ENCODE measurements at regions not wholly inside any gene's neighbourhood (a gene's known extent, or its start where the extent isn't known, plus 50 kb on each side); places are given as distances from the start of the nearest gene placed in this dataset.

GRCh38 chr14:28867571-28867970 lies 101.0 kb downstream of the FOXG1 start:
- 19% methylated on average over 2 of the region's 2 CpGs; no CpG with 5 or more reads in 1 of the 2 experiments for WGBS, 2 experiments (ENCODE audit: extremely low coverage in 2 of 2, insufficient read length in 1 of 2)

More at GRCh38 chr14:28867571-28867970, 101.0 kb downstream of the FOXG1 start:
- Histone ChIP-seq H3K18ac (ENCODE audit: low read depth, low read length) (no peak overlapping the region), H3K36me3 (ENCODE audit: control insufficient read depth, insufficient read depth, low read length) (no peaks in the 10 kb centered on the region), H2AK5ac (ENCODE audit: low read depth, low read length) (no peak overlapping the region), H3K23ac (ENCODE audit: low read depth, low read length) (no peak overlapping the region), H3K27me3 (ENCODE audit: control insufficient read depth, insufficient read depth, low read length) (no peaks in the 10 kb centered on the region), H4K91ac (ENCODE audit: insufficient read depth, low read depth, low read length) (no peak overlapping the region), H3K27ac (ENCODE audit: insufficient read depth, low read length) (no peak overlapping the region), H3K4me3 (ENCODE audit: insufficient read depth, low read depth, low read length) (no peak overlapping the region), H4K5ac (ENCODE audit: low read depth, low read length) (no peak overlapping the region), H3K9me3 (ENCODE audit: control insufficient read depth, insufficient read depth, low read length) (no peaks in the 10 kb centered on the region), H2BK5ac (ENCODE audit: low read depth, low read length, poor library complexity, severe bottlenecking) (no peak overlapping the region), H3K79me1 (ENCODE audit: low read depth in 1 of 2, low read length in 2 of 2) (no peaks in the 10 kb centered on the region), H3K4ac (ENCODE audit: low read depth, low read length) (no peak overlapping the region), H3K14ac (replicated peaks; ENCODE audit: low read depth, low read length) (no peak overlapping the region), H3K9me1 (ENCODE audit: insufficient read depth, low read length) (no peaks in the 10 kb centered on the region), H3K4me2 (ENCODE audit: low read depth, low read length) (no peak overlapping the region), H2AK9ac (replicated peaks; ENCODE audit: low read depth, low read length, poor library complexity) (no peak overlapping the region), H2BK20ac (ENCODE audit: low read depth, low read length) (no peak overlapping the region), H3K9ac (ENCODE audit: low read depth, low read length) (no peak overlapping the region), H4K20me1 (ENCODE audit: insufficient read depth, low read length) (no peaks in the 10 kb centered on the region), H3K4me1 (ENCODE audit: control insufficient read depth, insufficient read depth, low read length) (no peaks in the 10 kb centered on the region), H2BK120ac (ENCODE audit: low read depth, low read length) (no peak overlapping the region), H2BK15ac (ENCODE audit: low read depth, low read length) (no peak overlapping the region), H4K8ac (ENCODE audit: low read depth in 2 of 2, low read length in 2 of 2) (no peak overlapping the region), H3K56ac (ENCODE audit: extremely low read depth, insufficient read depth, low read length) (no peak overlapping the region), H2AFZ (replicated peaks; ENCODE audit: low read length, poor library complexity) (no peak overlapping the region)
- intact Hi-C loops (cut with micrococcal nuclease): no loop called here
- CTCF ChIA-PET: no interaction called here
- DNase-seq (no peak), ATAC-seq (ENCODE audit: low read depth) (no peak)
- TF ChIP-seq BHLHE40 (IDR thresholded peaks at IDR 0.05; ENCODE audit: low read depth, low read length): no peak
- no peak for TF ChIP-seq CTCF (conservative IDR thresholded peaks at IDR 0.05; ENCODE audit: low read depth, low read length)
- TF ChIP-seq ELK1 (IDR thresholded peaks at IDR 0.05; ENCODE audit: borderline replicate concordance, low read depth, low read length): no peak
- TF ChIP-seq RAD21 (IDR thresholded peaks at IDR 0.05; ENCODE audit: low read length): no peak
- TF ChIP-seq MAZ (IDR thresholded peaks at IDR 0.05; ENCODE audit: borderline replicate concordance, low read depth, low read length): no peak
- no peak for TF ChIP-seq FOS (IDR thresholded peaks at IDR 0.05; ENCODE audit: low read depth, low read length)
- no peak for TF ChIP-seq SMC3 (IDR thresholded peaks at IDR 0.05; ENCODE audit: low read depth, low read length)
- TF ChIP-seq POLR2A (IDR thresholded peaks at IDR 0.05; ENCODE audit: low read depth, low read length): no peak
- TF ChIP-seq RFX5 (IDR thresholded peaks at IDR 0.05; ENCODE audit: low read depth, low read length): no peak
- TF ChIP-seq USF2 (IDR thresholded peaks at IDR 0.05; ENCODE audit: low read depth, low read length): no peak
- no peak for TF ChIP-seq NFE2L2 (IDR thresholded peaks at IDR 0.05; ENCODE audit: low read depth, low read length)
- no peak for TF ChIP-seq MAFK (IDR thresholded peaks at IDR 0.05; ENCODE audit: low read depth, low read length)
- TF ChIP-seq RCOR1 (IDR thresholded peaks at IDR 0.05; ENCODE audit: insufficient replicate concordance, low read length): no peak
- TF ChIP-seq CEBPB (IDR thresholded peaks at IDR 0.05; ENCODE audit: low read depth, low read length): no peak
- TF ChIP-seq CHD1 (IDR thresholded peaks at IDR 0.05; ENCODE audit: low read depth, low read length): no peak
- TF ChIP-seq MXI1 (IDR thresholded peaks at IDR 0.05; ENCODE audit: borderline replicate concordance, low read depth, low read length): no peak
- dilution Hi-C loops (cut with HindIII; ENCODE audit: low sequenced_read_pairs, unreplicated experiment): no loop called here
- POLR2A ChIA-PET (ENCODE audit: unreplicated experiment): no interaction called here
- in situ Hi-C loops (cut with MboI; ENCODE audit: low sequenced_read_pairs): no loop called here
- BruUV-seq (replicated peaks): no TSS peak

Measured in IMR-90 (cell line).